Psoas muscle (tissue), 7 donors: ENCODE measurements at regions not wholly inside any gene's neighbourhood (a gene's known extent, or its start where the extent isn't known, plus 50 kb on each side); places are given as distances from the start of the nearest gene placed in this dataset.

ENCODE experiments used
- ATAC-seq, 4 donors: fragments of 200-7000 bp; cut with Tn5 transposase; one replicate each; pipeline ENCODE4 v1.9.1; 2020; ENCODE audit warnings: moderate library complexity in 3 of 4, mild to moderate bottlenecking in 2 of 4
- DNase-seq, 2 donors: peaks; one replicate each; pipeline ENCODE4 v3.0.0-alpha.2; 2020
- H3K27ac ChIP-seq: fragments of 200-600 bp; one replicate; pipeline ENCODE4 v1.8.0; 2022
- H3K27me3 ChIP-seq, 3 donors: fragments of 200-600 bp in 1 of 3; one replicate each; pipeline versions ENCODE4 v1.6.1 to v1.8.0; 2013 to 2022; ENCODE audit warnings: low read length in 2 of 3, mild to moderate bottlenecking in 2 of 3, moderate library complexity in 1 of 3; ENCODE audit not compliant: insufficient read depth in 3 of 3
- H3K36me3 ChIP-seq, 2 donors: fragments of 200-600 bp in 1 of 2; one replicate each; pipeline versions ENCODE4 v1.6.1 to v1.8.0; 2013 to 2022; ENCODE audit warnings: low read depth in 1 of 2, mild to moderate bottlenecking in 1 of 2, moderate library complexity in 1 of 2; ENCODE audit not compliant: insufficient read depth in 1 of 2
- H3K4me1 ChIP-seq: fragments of 200-600 bp; one replicate; pipeline ENCODE4 v1.8.0; 2022
- H3K4me3 ChIP-seq: fragments of 200-600 bp; one replicate; pipeline ENCODE4 v1.8.0; 2022; ENCODE audit warnings: mild to moderate bottlenecking
- H3K9me3 ChIP-seq: fragments of 200-600 bp; one replicate; pipeline ENCODE4 v1.8.0; 2022
- WGBS, 3 donors: extraction: QIAGEN DNeasy Blood & Tissue Kit; methylation state at CpG; one replicate each; pipeline versions ENCODE4 v1.1.6 to v1.1.7; 2013; 5-methylcytosine and 5-hydroxymethylcytosine counted together
- intact Hi-C, 2 donors: fragments of 100-400 bp; cut with DNase I; formaldehyde crosslinking; loops; one replicate each; pipeline versions ENCODE4 v1.11.0 to v1.14.2; 2022
- TF ChIP-seq, protein P1 (sequence below): fragments of 200-600 bp; IDR thresholded peaks from one replicate; pipeline ENCODE4 v1.8.0; 2022; ENCODE audit warnings: antibody characterized with exemption
- donor health status: healthy with polysubstance abuse.
- donor health status: DM: no; HTN: no; CAD: no; lungs with moderate emphysema.
- donor health status: Bipolar disorder and iron deficiency.
- donor health status: healthy.
- donor health status: DM: yes; HTN: yes; CAD: no.
- donor health status: DM: no; HTN: no; CAD: no.
- donor health status: DM: yes; HTN: yes; CAD: no.

DNA sequence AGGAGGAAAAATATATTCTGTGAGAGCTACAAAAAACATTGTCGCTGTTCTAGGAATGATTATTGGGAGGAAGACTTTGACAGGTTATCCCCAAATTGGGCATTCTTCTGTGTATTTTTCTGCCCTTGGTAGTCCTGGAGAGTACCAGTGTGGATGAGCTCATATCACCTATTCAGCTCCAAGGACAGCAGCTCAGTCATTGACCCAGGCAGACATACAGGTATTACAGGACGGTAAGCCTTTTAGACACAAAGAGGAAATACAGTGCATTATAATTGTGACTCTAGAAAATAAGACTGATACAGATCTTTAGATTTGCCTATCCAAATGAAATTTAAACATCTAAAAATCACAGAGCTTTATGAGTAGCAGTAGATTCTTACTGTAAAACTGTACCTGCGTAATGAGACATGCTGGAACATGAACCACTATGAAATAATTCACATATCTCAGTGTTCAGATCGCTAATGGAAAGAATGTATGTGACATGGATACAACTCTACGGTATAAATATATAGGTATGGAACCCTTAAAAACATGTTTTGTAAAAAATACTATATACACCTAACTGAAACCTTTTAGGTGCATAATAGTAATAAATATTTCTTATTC is 56.0 kb downstream of the PLK2 start:
- TF ChIP-seq, protein P1, sequence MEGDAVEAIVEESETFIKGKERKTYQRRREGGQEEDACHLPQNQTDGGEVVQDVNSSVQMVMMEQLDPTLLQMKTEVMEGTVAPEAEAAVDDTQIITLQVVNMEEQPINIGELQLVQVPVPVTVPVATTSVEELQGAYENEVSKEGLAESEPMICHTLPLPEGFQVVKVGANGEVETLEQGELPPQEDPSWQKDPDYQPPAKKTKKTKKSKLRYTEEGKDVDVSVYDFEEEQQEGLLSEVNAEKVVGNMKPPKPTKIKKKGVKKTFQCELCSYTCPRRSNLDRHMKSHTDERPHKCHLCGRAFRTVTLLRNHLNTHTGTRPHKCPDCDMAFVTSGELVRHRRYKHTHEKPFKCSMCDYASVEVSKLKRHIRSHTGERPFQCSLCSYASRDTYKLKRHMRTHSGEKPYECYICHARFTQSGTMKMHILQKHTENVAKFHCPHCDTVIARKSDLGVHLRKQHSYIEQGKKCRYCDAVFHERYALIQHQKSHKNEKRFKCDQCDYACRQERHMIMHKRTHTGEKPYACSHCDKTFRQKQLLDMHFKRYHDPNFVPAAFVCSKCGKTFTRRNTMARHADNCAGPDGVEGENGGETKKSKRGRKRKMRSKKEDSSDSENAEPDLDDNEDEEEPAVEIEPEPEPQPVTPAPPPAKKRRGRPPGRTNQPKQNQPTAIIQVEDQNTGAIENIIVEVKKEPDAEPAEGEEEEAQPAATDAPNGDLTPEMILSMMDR, result no peak
- intact Hi-C loops, result no loop called here
- 92 to 94% (median 93%) methylated on average over 5 of the region's 5 CpGs for WGBS, 3 donors
- H3K4me1 ChIP-seq, result no peaks in the 10 kb centered on the region
- ATAC-seq, result no peak
- H3K36me3 ChIP-seq, result no peaks in the 10 kb centered on the region
- H3K27me3 ChIP-seq, result no peaks in the 10 kb centered on the region
- H3K27ac ChIP-seq, result no peak overlapping the region
- no peak for DNase-seq
- no peaks in the 10 kb centered on the region for H3K9me3 ChIP-seq
- no peak overlapping the region for H3K4me3 ChIP-seq

DNA sequence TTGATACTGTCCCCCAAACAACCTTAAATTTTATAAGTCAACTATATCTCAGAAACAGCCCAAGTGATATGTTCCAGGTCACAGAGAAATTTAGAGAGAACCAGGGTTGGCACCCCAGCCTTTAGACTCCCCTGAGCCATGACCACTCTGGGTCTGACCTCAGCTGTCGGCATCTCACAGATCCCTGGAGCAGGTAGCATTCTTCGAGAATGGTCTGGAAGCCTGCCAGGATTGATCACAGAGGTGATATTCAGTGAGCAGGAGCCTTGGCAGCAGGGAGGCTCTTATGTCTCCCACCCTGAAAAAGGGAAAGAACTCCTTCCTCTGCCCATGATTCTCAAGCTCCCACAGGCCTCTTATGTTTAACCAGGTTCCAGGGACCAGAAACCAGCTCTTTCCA is 58.2 kb downstream of the PLK2 start:
- no peaks in the 10 kb centered on the region for H3K9me3 ChIP-seq
- TF ChIP-seq, protein P1, result no peak
- H3K36me3 ChIP-seq, result no peaks in the 10 kb centered on the region
- no peaks in the 10 kb centered on the region for H3K4me1 ChIP-seq
- H3K27ac ChIP-seq, result no peak overlapping the region
- ATAC-seq (no peak), DNase-seq (no peak)
- no peaks in the 10 kb centered on the region for H3K27me3 ChIP-seq
- 87 to 93% (median 88%) methylated on average over 2 of the region's 2 CpGs for WGBS, 3 donors
- intact Hi-C loops, result no loop called here
- no peak overlapping the region for H3K4me3 ChIP-seq

DNA sequence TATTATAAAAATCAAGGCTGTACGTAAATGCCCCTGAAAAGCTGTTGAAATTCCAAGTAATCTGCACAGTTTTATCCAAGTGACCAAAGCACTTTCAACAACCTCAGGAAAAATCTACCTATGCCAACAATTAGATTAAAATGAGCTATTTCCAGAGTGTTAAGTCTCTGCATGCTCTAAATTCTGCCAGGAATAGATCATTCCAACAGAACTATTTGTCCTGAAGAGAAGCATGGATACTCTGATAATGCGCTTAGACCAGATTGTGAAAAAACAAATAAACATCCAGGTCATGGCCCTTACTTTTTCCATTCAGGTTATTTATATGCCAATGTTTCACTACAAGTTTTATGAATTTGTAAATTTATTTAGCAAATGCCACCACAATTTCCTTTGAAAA is 59.1 kb downstream of the PLK2 start:
- no peaks in the 10 kb centered on the region for H3K27me3 ChIP-seq
- H3K36me3 ChIP-seq, result no peaks in the 10 kb centered on the region
- no peak for DNase-seq
- intact Hi-C loops, result no loop called here
- H3K9me3 ChIP-seq, result no peaks in the 10 kb centered on the region
- TF ChIP-seq, protein P1, result no peak
- no peak overlapping the region for H3K4me3 ChIP-seq
- H3K4me1 ChIP-seq, result no peaks in the 10 kb centered on the region
- H3K27ac ChIP-seq, result no peak overlapping the region
- no peak for ATAC-seq
- WGBS, 3 donors, result 80 to 92% (median 81%) methylated on average over 2 of the region's 2 CpGs

DNA sequence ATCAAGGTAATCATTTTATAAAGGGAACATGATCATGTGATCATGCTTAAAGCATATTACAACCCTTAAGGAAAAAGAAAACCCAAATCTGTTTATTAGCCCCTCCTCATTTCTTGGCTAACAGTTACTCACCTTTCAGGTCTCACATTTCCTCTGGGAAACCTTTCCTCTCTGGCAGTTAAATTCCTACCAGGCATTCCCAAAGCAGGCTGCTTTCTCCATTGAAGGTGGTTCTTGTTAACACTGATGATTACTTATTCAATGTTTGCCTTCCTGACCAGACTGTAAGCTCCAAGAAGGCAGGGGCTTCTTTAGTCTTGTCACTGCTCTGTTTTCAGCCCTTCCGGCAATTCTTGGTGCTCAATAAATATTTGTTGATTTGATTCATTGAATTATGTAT is 59.9 kb downstream of the PLK2 start:
- 97 to 100% (median 97%) methylated on average over 1 of the region's 1 CpG for WGBS, 3 donors
- DNase-seq, result no peak
- intact Hi-C loops, result no loop called here
- H3K4me1 ChIP-seq, result no peaks in the 10 kb centered on the region
- no peaks in the 10 kb centered on the region for H3K9me3 ChIP-seq
- H3K27ac ChIP-seq, result no peak overlapping the region
- TF ChIP-seq, protein P1, result no peak
- H3K4me3 ChIP-seq, result no peak overlapping the region
- ATAC-seq, result no peak
- H3K27me3 ChIP-seq, result no peaks in the 10 kb centered on the region
- H3K36me3 ChIP-seq, result no peaks in the 10 kb centered on the region

DNA sequence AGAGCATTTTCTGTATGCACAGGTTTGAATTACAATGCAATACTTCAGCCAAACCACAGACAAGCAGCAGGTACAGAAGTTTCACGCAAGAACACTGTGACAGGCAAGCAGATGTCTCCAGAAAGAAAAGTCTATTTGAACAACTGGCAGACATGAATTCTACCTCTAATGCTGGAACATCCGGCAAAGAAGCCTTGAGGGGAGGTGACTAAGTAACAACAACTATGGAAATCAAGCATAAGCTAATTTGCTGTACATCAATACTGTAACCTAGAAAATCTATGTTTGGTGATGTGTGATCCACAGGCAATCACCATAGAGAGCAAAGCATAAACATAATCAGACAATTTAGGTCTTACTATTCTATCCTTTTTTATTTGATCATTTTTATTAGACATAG is 65.5 kb downstream of the PLK2 start:
- WGBS, 3 donors, result 93 to 95% (median 94%) methylated on average over 2 of the region's 2 CpGs
- intact Hi-C loops, result no loop called here
- Histone ChIP-seq H3K4me3 (no peak overlapping the region), H3K9me3 (no peaks in the 10 kb centered on the region), H3K36me3 (no peaks in the 10 kb centered on the region), H3K4me1 (no peaks in the 10 kb centered on the region), H3K27ac (no peak overlapping the region), H3K27me3 (no peaks in the 10 kb centered on the region)
- TF ChIP-seq, protein P1, result no peak
- DNase-seq (no peak), ATAC-seq (no peak)
